ENCODE measurements at regions not wholly inside any gene's neighbourhood (a gene's known extent, or its start where the extent isn't known, plus 50 kb on each side); places are given as distances from the start of the nearest gene placed in this dataset.

- no CpG with 5 or more reads among the region's 3 CpGs for WGBS (ENCODE audit: extremely low coverage, insufficient read length, low lambda C conversion rate)
- Histone ChIP-seq H2BK120ac (ENCODE audit: low read depth, low read length, poor library complexity, severe bottlenecking) (no peak overlapping the region), H3K4me1 (ENCODE audit: insufficient read depth, low read length) (no peaks in the 10 kb centered on the region), H3K23me2 (ENCODE audit: insufficient read length, low read depth, low read length, poor library complexity, severe bottlenecking) (no peaks in the 10 kb centered on the region), H3K79me1 (ENCODE audit: insufficient read depth, low read depth, low read length, poor library complexity, severe bottlenecking) (no peaks in the 10 kb centered on the region), H3K56ac (ENCODE audit: insufficient read length, low read depth, low read length) (no peak overlapping the region), H3K9ac (ENCODE audit: extremely low read depth, insufficient read length, low read length) (no peak overlapping the region), H3K27ac (ENCODE audit: insufficient read length, low read depth, low read length) (no peak overlapping the region), H3K79me2 (ENCODE audit: insufficient read depth, low read length) (no peaks in the 10 kb centered on the region), H2BK15ac (ENCODE audit: low read depth, low read length) (no peak overlapping the region), H4K5ac (ENCODE audit: insufficient read length, low read depth, low read length) (no peak overlapping the region), H3K9me3 (ENCODE audit: control insufficient read depth, low read depth, low read length) (no peaks in the 10 kb centered on the region), H2AFZ (ENCODE audit: low read length) (no peak overlapping the region), H4K8ac (replicated peaks; ENCODE audit: insufficient read length, low read depth, low read length) (no peak overlapping the region), H3K18ac (ENCODE audit: insufficient read length, low read depth, low read length) (no peak overlapping the region), H3T11ph (ENCODE audit: low read length) (no peak overlapping the region), H3K14ac (ENCODE audit: insufficient read depth, low read length) (no peak overlapping the region), H4K20me1 (ENCODE audit: control insufficient read depth, insufficient read depth, insufficient read length) (no peaks in the 10 kb centered on the region), H3K4me2 (ENCODE audit: insufficient read depth, insufficient read length, low read length) (no peak overlapping the region), H2AK5ac (ENCODE audit: insufficient read length, low read length) (no peak overlapping the region), H3K27me3 (ENCODE audit: insufficient read depth, low read length) (no peaks in the 10 kb centered on the region), H3K23ac (ENCODE audit: insufficient read length, low read depth, low read length) (no peak overlapping the region), H4K91ac (ENCODE audit: insufficient read length, low read depth, low read length) (no peak overlapping the region), H3K4ac (ENCODE audit: low read depth, low read length) (no peak overlapping the region), H2BK12ac (ENCODE audit: insufficient read length, low read depth, low read length) (no peak overlapping the region), H2BK20ac (ENCODE audit: low read depth, low read length, poor library complexity, severe bottlenecking) (no peak overlapping the region), H2BK5ac (ENCODE audit: insufficient read length, low read length) (no peak overlapping the region)
- Mint-ChIP-seq H3K4me1 (peaks cover 7 to 16% of the 10 kb centered on the region in 2 experiments), H3K36me3 (ENCODE audit: insufficient read depth in 1 of 3, low read depth in 3 of 3) (no peaks in the 10 kb centered on the region), H3K27me3 (ENCODE audit: low read depth) (no peaks in the 10 kb centered on the region; the same call in 1 of the 2 replicates), H3K27ac (no peak overlapping the region; a peak in 1 of 7 replicates), H3K9me3 (no peaks in the 10 kb centered on the region), H3K4me3 (no peak overlapping the region)
- TF ChIP-seq CTCF (conservative IDR thresholded peaks at IDR 0.05) = no peak
- DNase-seq = no peak
These were observed 403.3 kb downstream of the SHANK2 start for GRCh38 chr11:70849031-70849430.
